Liver (tissue), 3 donors: ENCODE measurements at regions not wholly inside any gene's neighbourhood (a gene's known extent, or its start where the extent isn't known, plus 50 kb on each side); places are given as distances from the start of the nearest gene placed in this dataset.

ENCODE experiments used
- TAF1 ChIP-seq: conservative IDR thresholded peaks from 2 replicates; pipeline ENCODE4 v1.6.1; 2016; ENCODE audit warnings: antibody characterized with exemption, mild to moderate bottlenecking
- TF ChIP-seq, protein P1 (sequence below): IDR thresholded peaks from 2 replicates; pipeline ENCODE4 v1.6.1; 2016; ENCODE audit warnings: antibody characterized with exemption
- TF ChIP-seq, protein P2 (sequence below): fragments of 150-350 bp; IDR thresholded peaks from 2 replicates; pipeline ENCODE4 v1.5.1; 2017; ENCODE audit warnings: improper control_type of control experiment, low read depth, low read length; ENCODE audit not compliant: missing input control
- donor health status: healthy.
- donor health status: healthy.

DNA sequence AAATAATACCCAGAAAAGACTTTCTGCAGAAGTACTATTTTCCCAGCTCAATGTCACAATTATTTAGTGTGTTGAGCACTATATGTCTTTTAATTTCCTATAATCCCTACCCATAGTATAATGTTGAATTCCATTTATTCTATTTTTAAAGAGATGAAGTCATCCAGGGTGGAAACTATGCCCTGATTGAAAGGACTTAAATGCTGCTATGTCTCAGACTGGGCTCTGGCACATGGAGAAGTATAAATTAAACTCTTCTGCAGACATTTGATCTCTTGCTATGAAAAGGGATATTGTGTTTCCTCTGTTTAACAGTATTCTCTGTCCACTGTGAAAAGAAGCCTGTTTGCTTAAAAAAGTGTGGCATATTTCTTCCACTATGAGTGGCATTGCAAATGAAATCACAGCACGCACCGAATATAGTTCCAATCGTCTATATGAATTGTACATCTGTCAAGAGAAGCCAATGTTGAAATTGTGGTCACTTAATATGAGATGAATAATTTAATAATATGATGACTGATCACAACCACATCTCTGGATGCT, 192.3 kb downstream of the BCAT1 start:
- TF ChIP-seq, protein P1, sequence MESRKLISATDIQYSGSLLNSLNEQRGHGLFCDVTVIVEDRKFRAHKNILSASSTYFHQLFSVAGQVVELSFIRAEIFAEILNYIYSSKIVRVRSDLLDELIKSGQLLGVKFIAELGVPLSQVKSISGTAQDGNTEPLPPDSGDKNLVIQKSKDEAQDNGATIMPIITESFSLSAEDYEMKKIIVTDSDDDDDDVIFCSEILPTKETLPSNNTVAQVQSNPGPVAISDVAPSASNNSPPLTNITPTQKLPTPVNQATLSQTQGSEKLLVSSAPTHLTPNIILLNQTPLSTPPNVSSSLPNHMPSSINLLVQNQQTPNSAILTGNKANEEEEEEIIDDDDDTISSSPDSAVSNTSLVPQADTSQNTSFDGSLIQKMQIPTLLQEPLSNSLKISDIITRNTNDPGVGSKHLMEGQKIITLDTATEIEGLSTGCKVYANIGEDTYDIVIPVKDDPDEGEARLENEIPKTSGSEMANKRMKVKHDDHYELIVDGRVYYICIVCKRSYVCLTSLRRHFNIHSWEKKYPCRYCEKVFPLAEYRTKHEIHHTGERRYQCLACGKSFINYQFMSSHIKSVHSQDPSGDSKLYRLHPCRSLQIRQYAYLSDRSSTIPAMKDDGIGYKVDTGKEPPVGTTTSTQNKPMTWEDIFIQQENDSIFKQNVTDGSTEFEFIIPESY: no peak
- TF ChIP-seq, protein P2, sequence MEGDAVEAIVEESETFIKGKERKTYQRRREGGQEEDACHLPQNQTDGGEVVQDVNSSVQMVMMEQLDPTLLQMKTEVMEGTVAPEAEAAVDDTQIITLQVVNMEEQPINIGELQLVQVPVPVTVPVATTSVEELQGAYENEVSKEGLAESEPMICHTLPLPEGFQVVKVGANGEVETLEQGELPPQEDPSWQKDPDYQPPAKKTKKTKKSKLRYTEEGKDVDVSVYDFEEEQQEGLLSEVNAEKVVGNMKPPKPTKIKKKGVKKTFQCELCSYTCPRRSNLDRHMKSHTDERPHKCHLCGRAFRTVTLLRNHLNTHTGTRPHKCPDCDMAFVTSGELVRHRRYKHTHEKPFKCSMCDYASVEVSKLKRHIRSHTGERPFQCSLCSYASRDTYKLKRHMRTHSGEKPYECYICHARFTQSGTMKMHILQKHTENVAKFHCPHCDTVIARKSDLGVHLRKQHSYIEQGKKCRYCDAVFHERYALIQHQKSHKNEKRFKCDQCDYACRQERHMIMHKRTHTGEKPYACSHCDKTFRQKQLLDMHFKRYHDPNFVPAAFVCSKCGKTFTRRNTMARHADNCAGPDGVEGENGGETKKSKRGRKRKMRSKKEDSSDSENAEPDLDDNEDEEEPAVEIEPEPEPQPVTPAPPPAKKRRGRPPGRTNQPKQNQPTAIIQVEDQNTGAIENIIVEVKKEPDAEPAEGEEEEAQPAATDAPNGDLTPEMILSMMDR: no peak
- no peak for TF ChIP-seq TAF1
